GM21619 (cell line): ENCODE measurements at regions not wholly inside any gene's neighbourhood (a gene's known extent, or its start where the extent isn't known, plus 50 kb on each side); places are given as distances from the start of the nearest gene placed in this dataset.
"Not testable (repeated sequence)": the region's sequence is repeated elsewhere in the genome, so short reads cannot be mapped to it uniquely, and the experiment has no call there.

Experiments used
- ATAC-seq: cut with Tn5 transposase; IDR thresholded peaks from one replicate; pipeline ENCODE4 v1.9.1; 2021; ENCODE audit not compliant: unreplicated experiment

DNA sequence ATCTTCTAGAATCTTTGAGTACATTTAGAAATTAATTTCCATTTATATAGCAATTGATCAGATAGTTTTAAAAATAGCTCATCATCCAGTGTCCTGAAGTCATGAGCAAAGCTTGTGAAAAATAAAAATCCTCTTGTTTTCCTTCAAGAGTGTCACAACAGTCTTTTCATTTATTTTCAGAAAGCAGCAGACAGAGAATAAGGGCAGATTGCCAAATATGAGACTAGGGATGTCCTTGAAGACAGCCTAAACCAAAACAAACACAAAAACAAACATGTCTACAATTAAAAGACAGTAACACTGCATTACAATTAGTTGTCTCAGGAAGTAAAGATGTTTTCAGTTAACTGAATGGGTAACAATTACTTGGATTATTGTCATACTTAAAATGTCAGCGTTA, 682.8 kb downstream of the TFAP2A start:
- no peak for ATAC-seq

DNA sequence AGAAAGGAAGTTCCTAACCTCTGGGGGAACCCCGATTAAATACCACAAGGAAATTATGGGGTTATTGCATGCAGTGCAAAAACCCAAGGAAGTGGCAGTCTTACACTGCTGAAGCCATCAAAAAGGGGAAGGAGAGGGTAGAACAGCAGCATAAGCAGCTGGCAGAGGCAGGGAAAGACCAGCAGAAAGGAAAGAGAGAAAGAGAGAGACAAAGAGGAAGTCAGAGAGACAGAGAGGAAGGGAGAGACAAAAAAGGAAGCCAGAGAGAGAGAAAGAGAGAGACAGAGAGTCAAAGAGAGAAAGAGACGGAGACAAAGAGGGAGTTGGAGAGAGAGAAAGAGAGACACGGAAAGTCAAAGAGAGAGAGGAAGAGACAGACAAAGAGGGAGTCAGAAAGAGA, 689.1 kb downstream of the TFAP2A start:
- ATAC-seq, result not testable (repeated sequence)

DNA sequence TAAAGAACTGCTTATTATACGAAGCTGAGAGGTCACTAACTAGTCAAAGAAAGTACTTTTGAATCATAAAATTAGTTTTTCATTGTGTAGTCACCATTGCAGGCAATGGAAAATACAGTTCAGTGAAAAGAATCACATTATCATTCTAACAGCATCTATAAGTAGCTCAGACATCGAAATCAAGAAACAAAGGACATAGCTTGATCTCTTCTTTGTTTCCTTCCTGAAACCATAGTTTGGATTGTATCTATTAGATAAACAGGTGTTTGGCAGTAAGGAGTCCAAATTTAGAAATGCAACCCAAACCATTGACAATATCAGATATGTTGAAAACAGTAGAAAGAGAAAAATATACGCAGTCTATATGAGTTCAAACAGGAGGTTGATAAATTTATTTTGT, 697.3 kb downstream of the TFAP2A start:
- ATAC-seq, result no peak

DNA sequence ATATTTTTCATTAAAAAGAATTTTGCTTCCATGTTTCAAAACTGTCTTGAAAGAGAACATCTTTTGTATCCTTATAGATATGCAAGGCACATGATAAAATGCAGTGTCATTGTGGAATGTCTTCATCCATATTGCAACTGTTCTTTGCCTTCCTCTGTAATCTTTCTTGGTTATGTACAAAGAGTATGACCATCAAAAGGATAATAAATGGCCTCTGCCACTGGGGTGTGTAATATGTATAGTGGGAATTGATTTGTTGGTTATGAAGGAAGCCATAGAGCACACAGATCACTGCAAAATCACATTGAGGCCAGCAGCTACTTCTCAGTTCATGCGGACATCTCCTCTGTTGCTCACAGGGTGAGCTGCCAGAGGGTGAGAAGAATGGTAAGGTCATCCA, 703.5 kb downstream of the TFAP2A start:
- ATAC-seq, result no peak

DNA sequence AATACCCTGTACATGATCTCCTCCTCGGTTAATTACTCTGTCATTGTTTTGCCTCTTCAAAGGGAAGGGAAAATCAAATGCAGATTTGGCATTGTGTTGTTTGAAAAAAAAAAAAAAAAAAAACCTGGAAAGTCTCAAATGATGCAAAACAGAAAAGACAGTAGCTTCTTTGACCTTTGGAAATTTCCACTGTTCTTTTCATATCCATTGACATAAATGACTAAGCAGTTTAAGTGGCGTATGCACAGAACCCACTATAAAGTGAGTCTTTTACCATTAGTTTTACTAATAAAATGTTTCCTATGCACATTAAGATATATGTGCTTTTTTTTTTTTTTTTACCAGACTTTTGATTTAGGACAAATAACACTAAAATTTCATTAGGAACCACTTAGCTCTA, 704.3 kb downstream of the TFAP2A start:
- ATAC-seq, result no peak

DNA sequence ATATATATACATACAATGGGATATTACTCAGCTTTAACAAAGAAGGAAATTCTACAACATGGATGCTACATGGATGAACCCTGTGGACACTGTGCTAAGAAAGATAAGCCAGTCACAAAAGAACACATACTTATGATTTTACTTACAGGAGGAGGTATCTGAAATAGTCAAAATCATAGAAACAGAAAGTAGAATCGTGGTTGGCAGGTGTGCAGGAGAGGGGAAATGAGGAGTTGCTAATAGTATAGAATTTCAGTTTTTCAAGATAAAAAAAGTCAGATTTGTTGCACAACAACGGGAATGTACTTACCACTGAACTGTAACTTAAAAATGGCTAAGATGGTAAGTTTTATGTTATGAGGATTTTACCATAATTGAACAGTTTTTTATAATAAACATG, 706.3 kb downstream of the TFAP2A start:
- ATAC-seq, result no peak

DNA sequence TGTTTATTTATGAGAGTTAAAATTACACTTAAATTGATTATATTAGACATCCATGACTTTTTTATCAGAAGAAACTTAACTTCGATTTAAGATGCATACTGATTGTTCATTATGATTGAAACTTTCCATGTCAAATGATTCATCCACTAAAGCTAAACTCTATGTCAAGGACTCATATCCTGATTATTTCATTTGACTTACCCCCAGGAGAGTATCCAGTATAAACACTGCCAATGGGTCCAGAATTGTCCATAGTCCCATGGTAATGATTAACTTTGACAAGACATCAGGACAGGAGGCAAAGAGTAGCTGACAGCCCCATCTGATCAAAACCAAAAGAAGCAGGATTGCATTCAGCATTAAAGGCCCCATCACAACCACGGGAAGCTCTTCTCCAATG, 709.9 kb downstream of the TFAP2A start:
- ATAC-seq, result no peak

DNA sequence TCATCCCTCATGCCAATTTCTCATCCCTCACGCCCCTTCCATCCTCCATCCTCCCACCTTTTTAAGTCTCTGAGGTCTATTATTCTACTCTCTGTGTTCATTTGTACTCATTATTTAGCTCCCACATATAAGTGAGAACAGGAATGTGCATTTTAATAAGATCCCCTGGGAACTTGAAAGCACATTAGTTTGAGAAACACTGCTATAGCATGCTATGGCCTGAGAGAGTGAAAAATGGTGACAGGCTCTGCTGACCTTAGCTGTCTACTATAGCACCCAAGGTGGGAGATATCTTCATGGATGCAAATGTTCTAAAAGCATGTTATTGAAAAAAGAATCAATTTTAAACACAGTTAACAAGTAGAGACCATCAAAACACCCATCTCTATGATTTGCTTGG, 712.0 kb downstream of the TFAP2A start:
- ATAC-seq, result no peak

DNA sequence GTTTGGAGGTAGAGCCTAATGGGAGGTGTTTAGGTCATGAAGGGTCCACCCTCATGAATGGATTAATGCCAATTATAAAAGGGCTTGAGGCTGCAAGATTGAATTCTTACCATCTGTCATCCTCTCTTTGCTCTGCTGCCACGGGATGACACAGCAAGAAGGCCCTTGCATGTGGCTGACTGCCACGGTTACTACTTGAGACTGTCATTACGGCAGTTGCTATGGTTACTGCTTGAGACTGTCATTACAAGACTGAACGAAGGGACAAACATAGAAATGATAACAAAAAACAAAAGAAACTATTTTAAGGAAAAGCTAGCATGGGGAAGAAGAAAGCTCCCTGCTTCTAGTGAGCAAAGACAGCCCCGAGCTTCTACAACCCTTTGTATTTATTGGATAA, 715.0 kb downstream of the TFAP2A start:
- ATAC-seq, result no peak

DNA sequence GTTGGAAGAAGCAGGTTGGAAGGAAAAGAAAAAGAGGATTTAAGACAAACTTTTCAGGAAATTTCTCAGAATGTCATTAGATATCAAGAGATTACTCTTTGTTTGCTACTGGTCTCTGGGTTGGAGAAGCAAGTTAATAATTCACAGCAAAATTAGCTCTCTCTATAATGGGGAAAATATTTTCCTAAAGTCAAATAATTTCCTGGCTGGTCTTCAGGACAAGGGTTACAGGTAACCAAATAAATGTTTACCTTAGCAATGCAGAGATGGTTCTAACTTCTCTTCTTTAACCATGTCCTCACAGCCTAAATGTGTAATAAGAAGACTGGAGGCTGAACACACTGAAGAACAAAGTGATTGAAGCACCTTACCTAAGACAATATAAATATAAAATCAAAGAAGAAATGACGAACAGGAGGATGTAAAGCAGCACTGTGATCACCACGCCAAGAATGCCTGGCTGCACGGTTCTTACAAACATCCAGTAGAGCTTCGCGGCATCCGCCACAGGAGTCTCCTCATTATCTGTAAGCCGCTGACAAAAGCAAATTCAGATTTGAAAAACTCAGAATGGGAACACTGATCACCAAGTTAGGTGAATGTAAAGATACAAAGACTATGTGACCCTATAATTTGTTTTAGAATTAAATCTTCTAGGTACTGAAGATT, 717.5 kb downstream of the TFAP2A start:
- no peak for ATAC-seq

DNA sequence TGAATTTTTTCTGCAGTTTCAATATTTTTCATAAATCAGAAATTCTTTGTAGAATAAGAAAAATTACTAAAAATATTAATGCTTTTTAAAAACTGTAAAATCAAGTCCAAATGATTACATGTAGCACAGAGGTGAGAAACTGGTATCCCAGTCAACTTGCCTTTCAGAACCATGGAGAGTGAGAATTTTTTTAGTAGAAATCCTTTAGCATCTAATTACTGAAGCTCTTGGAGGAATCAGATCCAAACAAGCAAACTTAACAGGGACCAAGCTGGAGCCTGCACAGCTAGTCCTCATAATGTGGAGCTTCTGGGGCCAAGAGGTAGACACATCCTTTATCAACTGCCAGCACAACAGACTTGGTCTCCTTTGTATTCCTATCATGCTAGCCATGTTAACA, 724.5 kb downstream of the TFAP2A start:
- no peak for ATAC-seq

DNA sequence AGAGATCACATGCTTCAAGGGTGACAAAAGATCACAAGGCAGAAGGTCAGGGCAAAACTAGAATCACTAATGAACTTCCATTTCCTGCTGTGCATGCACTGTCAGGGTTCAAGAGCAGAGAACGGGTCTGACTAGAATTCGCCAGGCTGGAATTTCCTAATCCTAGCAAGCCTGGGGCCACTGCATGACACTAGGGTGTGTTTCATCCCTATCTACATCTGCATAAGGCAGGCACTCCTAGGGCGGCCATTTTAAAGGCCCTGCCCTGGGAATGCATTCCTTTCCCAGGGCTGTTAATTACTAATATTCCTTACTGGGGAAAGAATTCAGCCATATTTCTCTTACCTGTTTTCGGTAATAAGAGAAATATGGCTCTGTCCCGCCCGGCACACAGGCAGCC, 734.1 kb downstream of the TFAP2A start:
- not testable (repeated sequence) for ATAC-seq

DNA sequence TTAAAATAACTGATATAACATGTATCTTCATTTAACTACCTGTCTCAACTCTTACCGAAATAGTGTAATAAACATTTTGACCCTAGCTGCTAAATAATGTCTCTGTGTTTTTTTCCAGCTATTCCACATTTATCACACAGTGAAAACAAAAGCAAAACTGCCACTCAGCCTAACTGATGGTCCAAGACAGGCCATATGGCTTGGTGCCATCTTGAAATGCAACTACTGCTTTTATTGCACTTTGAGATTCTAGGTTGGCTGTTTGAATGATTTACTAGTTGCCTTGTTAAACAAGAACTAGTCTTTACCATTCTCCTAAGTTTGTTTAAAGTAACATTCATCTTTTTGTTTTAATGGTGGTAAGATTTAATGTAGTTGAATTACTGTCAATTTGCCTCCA, 739.8 kb downstream of the TFAP2A start:
- no peak for ATAC-seq

DNA sequence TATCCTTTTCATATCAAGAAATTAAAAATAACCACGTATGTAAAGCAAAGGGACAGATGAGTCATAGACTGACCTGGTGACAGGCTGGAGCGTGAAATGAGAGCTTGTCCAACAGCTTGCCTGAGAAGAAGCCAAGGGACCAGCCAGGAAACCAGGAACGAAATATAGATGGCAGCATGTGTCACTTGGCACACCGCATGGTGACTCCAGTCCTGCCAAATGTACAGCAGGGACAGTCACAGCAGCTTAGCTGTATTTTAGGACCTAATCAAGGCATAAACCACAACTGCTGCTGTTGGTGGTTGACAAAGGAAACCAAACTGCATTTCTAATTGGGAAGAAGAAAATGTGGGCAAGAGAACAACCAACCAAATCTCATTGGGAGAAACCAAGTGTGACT, 755.0 kb downstream of the TFAP2A start:
- no peak for ATAC-seq

DNA sequence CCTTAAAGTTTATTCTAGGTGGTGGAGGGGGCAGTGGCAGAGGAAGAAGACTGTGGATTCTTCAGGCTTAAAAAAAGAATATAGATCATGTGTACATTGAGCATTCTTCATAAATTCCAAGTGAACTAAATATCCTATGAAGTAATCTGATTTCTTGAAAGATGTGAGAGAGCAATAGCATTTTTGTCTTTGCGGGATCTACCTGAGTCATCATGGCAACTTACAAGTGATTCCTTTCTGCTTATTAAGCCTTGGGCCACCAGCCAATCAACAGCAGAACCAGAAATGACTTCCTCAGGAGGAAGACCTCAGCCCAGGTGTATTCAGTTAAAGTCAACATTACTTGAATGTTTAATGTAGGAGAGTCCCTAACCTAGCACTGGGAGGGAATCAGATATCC, 756.9 kb downstream of the TFAP2A start:
- no peak for ATAC-seq

DNA sequence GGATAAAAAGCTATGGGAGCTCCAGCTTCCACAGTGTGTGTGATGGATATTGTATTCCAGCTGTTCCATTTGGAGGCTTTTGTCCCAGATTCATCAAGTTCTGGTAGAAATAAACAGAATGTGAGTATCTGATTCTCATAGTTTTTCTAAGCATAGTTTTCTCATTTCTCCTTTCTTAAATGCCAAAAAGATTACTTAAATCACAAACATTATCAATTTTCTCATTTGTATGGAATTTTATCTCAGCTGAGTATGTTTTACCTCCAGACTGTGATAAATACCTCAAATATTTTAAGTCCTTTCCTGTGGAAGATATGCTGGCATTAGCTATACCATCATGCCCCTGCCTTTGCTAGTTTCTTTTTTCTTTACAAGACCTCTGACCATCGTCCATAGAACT, 767.3 kb downstream of the TFAP2A start:
- no peak for ATAC-seq

DNA sequence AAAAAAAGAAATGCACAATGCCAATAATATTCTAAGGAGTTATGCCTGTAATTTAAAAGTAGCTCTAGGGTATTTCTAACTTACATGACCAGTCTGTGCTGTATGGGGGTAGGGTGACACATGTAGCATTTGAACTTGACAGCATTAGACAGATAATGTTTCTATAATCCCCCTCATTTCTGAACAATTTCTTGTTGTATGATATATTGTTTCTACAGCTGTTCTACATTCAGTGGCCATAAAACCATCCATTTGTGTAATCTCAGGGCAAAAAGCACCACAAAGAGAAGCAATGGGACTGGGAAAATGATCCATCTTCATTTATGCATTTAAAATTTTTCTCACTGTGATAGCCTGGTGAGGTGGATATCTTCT, 767.8 kb downstream of the TFAP2A start:
- ATAC-seq, result no peak

DNA sequence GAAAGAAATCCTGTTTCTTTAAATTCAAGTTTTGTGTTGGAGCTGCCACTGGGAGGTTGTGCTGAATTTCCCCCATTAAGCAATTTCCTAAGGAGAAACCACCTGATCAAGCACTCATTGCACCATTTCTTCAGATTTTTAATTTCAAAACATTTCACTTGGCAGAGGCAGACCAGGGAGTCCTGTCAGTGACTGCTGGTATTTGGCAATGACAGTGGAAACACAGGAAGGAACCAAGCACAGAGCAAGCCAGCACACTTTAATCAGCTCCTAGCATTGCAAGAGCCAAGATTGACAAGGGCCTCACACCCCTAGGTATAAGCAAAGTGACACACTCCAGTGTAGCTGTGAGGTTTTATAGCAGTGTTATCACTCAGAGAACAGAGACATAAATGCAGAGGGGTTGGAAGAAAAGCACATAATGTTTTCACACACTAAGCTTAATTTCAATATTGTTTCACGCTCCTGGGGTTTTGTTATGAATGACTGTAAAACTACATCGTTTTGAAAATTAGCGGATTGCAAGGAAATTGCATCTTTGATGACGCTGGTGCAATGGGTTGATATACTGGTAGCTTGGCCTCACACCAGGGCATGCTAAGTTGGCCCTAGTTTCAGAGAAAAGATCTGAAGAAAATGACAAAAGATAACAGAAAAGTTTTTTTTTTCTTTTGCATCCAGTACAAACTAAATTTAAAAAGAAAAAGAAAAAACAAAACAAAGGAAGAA, 768.4 kb downstream of the TFAP2A start:
- no peak for ATAC-seq

DNA sequence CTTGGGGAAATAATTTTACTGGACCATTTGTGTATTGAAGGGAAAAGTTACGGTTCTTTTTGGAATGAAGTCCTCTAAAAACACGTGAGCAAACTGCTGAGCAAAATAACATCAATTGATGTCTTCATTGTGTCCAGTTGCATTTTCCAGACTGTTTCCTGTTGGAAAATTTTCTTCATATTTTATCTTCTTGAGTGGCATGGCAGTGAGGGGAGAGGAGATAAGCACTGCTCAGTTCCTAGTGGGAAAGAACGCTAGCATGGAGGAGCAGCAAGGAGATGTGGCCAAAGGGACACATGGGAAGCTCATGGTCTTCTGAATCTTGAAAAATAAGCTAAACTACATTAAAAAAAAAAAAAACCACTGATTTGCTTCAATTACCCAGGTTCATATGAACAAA, 776.0 kb downstream of the TFAP2A start:
- ATAC-seq, result no peak

DNA sequence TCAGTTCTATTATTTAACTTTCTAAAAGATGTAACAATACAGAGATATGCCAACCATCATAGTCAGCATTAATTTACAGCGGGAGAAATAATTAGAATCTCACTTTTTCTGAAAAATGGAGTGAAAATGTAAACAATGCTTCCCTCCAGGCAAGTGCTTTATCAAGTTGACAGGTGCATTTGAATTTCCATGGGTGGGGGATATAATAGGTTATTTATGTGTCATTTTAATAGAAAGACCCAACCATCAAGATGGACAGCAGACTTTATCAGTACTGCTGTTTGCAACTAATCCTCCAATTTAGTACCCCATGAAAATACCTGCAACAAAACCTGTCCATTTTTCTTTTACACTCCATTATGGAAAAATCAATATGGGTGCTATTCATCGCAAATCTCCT, 780.1 kb downstream of the TFAP2A start:
- ATAC-seq, result no peak

DNA sequence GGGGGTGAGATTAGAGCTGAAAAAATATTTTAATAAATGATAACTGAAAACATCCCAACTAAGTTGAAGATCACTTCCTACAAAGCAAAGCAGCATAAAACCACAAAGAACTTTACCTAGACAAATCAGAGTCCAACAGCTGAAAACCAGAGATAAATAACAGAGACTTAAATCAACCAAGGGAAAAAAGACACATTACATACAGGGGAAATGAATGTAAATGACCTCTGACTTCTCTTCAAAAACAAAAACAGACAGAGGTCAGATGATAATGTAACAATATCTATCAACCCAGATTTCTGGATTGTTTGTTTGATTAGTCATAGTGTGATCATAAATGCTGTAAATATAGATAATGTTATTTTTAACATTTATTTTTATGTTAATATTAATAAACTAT, 782.8 kb downstream of the TFAP2A start:
- ATAC-seq, result no peak

DNA sequence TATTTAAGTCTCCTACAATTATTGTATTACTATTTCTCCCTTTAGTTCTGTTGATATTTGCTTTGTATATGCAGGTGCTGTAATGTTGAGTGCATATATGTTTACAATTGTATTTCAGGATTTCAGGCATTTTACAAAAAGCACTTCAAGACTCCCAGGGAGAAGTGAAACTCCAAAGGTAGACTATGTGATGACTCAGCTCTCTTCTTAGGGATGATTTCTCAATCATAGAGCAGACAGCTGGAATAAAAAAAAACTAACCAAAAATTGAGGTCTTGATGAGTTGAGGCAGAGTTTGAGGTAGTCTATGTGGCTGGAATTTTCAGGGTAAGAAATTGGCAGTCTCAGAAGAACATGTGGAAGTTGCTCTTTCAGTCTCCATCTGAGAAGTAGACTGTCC, 786.1 kb downstream of the TFAP2A start:
- ATAC-seq, result no peak

DNA sequence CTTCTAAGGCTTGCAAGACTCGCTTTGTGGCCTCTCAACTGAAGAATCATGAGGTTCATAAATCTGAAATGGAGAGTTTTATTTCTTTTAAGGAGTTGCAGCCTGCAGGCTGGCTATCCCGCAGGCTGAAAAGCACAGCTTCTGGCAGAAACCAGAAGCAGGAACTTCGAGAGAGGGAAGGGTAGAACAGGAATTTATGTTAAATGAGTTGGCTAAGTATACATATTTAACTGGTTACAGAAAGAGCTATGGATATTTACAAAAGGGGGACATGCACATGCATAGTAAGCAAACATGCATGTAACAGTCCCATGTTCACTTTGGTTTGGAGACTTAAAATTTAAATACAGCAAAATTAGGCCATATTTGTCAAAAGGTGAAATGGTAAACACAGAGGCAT, 787.0 kb downstream of the TFAP2A start:
- no peak for ATAC-seq
